ENCODE measurements at regions not wholly inside any gene's neighbourhood (a gene's known extent, or its start where the extent isn't known, plus 50 kb on each side); places are given as distances from the start of the nearest gene placed in this dataset.

DNA sequence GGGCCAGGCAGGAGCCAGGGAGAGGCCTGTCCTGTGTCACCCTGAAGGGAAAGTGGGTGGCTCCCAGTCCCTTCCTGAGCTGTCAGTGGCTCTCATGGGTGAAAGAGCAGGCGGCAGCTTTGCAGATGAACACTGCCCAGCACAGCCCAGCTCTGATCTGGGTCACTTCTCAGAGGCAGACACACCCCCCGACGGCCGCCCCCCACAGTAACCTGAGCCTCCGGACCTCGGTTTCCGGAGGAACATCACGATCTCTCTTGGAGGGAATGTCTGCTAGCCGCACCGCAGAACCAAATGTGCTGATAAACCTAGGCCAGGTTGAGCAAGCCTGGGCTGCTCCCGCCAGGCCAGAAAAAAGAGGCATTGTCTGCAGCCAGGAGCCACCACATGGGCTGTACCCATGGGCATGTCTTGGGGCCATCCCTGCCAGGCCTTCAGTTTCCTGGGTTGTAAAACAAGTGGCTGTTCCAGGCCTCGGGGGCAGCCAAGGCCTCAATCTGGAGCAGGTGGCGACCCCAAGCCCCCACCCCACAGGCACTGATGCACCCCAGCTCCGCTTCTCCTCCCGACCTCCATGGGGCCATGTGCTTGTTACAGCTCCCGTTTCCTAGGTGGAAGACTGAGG lies 57.6 kb downstream of the NCOR2 start:
- peaks cover 98% of the 10 kb centered on the region for H3K79me2 ChIP-seq (ENCODE audit: insufficient read depth, low read length)
- no peaks in the 10 kb centered on the region for H3K4me1 ChIP-seq (ENCODE audit: insufficient read depth, low read length)
- DNase-seq (no peak), ATAC-seq (ENCODE audit: insufficient read depth, low read depth) (0 out of 3 replicates have a peak, but pooled peaks have one; percentile 14)
- TF ChIP-seq, protein P1, sequence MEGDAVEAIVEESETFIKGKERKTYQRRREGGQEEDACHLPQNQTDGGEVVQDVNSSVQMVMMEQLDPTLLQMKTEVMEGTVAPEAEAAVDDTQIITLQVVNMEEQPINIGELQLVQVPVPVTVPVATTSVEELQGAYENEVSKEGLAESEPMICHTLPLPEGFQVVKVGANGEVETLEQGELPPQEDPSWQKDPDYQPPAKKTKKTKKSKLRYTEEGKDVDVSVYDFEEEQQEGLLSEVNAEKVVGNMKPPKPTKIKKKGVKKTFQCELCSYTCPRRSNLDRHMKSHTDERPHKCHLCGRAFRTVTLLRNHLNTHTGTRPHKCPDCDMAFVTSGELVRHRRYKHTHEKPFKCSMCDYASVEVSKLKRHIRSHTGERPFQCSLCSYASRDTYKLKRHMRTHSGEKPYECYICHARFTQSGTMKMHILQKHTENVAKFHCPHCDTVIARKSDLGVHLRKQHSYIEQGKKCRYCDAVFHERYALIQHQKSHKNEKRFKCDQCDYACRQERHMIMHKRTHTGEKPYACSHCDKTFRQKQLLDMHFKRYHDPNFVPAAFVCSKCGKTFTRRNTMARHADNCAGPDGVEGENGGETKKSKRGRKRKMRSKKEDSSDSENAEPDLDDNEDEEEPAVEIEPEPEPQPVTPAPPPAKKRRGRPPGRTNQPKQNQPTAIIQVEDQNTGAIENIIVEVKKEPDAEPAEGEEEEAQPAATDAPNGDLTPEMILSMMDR (IDR thresholded peaks at IDR 0.05; ENCODE audit: borderline replicate concordance, extremely low read depth, low read length, poor library complexity, severe bottlenecking), result no peak
- no peak for TF ChIP-seq EZH2 (IDR thresholded peaks at IDR 0.05; ENCODE audit: borderline replicate concordance, low read depth, low read length, severe bottlenecking)
- H3K4me3 ChIP-seq (ENCODE audit: low read depth in 1 of 2, low read length in 2 of 2), result no peak overlapping the region
- peaks cover 16% of the 10 kb centered on the region for H3K36me3 ChIP-seq (ENCODE audit: insufficient read depth, low read length)
- H2AFZ ChIP-seq (ENCODE audit: low read depth, low read length), result no peak overlapping the region
- no peak overlapping the region for H3K27ac ChIP-seq (ENCODE audit: low read length)
- peaks cover 97% of the 10 kb centered on the region for H4K20me1 ChIP-seq (ENCODE audit: insufficient read depth, low read length)
- H3K9ac ChIP-seq (ENCODE audit: low read depth, low read length), result no peak overlapping the region
- H3K4me2 ChIP-seq (ENCODE audit: insufficient read depth, low read length), result no peak overlapping the region
- H3K27me3 ChIP-seq (ENCODE audit: insufficient read depth, low read length, poor library complexity), result no peaks in the 10 kb centered on the region
- no peaks in the 10 kb centered on the region for H3K9me3 ChIP-seq (ENCODE audit: insufficient read depth, low read length, severe bottlenecking)

DNA sequence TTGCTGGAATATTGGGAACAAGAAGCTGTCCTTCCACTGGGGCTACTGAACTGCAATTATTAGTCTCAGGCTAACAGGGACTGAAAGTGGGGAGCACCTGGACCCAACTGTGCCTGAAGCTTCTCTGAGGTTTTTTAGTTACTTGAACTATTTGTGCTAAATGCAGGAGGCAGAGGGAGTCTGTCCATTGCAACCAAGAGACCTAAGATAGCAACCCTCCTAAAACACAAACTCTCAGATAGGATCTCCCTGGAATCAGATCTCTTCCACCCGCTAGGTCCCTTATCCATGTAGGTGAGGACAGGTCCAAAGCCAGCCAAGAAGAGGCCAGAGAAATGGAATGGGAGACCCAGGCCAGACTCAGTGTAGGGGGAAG lies 58.1 kb downstream of the NCOR2 start:
- Histone ChIP-seq H2AFZ (ENCODE audit: low read depth, low read length) (no peak overlapping the region), H3K9ac (ENCODE audit: low read depth, low read length) (no peak overlapping the region), H3K4me2 (ENCODE audit: insufficient read depth, low read length) (no peak overlapping the region), H3K9me3 (ENCODE audit: insufficient read depth, low read length, severe bottlenecking) (no peaks in the 10 kb centered on the region), H3K4me3 (ENCODE audit: low read depth in 1 of 2, low read length in 2 of 2) (no peak overlapping the region), H3K27ac (ENCODE audit: low read length) (no peak overlapping the region), H4K20me1 (ENCODE audit: insufficient read depth, low read length) (peaks cover 97% of the 10 kb centered on the region), H3K79me2 (ENCODE audit: insufficient read depth, low read length) (peaks cover 99% of the 10 kb centered on the region), H3K27me3 (ENCODE audit: insufficient read depth, low read length, poor library complexity) (no peaks in the 10 kb centered on the region), H3K36me3 (ENCODE audit: insufficient read depth, low read length) (peaks cover 13% of the 10 kb centered on the region), H3K4me1 (ENCODE audit: insufficient read depth, low read length) (no peaks in the 10 kb centered on the region)
- no peak for ATAC-seq (ENCODE audit: insufficient read depth, low read depth)
- TF ChIP-seq, protein P1 (IDR thresholded peaks at IDR 0.05; ENCODE audit: borderline replicate concordance, extremely low read depth, low read length, poor library complexity, severe bottlenecking), result no peak
- no peak for TF ChIP-seq EZH2 (IDR thresholded peaks at IDR 0.05; ENCODE audit: borderline replicate concordance, low read depth, low read length, severe bottlenecking)
- no peak for DNase-seq

DNA sequence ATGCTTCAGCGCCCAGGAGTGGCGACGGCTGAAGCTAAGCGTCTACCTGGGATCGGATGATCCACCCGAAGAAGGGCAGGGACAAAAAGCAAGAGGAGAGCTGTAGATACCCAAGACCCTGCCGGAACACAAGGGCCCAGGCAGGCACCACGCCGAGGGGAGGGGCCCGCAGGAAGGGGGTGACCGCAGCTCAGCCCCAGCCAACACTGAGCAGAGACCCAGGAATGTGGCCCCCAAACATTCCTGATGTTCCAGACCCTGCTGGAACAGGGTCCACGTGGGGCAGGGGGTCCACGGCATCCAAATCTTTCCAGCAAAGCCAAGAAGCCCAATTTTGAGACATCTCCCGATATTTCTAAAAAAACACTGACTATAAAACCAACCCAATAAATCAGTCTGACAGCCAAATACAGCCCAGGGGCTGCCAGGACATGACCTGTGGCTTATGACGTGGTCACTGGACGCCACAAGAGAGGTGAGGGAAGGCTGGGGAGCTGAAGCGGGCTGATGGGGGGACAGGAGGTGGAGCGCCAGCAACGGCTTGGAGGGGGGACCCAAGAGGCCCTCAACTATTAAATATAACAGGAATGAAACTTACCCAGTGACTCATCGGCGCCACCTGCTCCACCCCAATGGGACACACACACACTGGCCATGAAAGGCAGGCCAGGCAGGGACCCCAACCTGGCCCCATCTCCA lies 58.9 kb downstream of the NCOR2 start:
- H3K4me2 ChIP-seq (ENCODE audit: insufficient read depth, low read length), result no peak overlapping the region
- ATAC-seq (ENCODE audit: insufficient read depth, low read depth) (no peak), DNase-seq (no peak)
- H3K27me3 ChIP-seq (ENCODE audit: insufficient read depth, low read length, poor library complexity), result no peaks in the 10 kb centered on the region
- no peak overlapping the region for H3K4me3 ChIP-seq (ENCODE audit: low read depth in 1 of 2, low read length in 2 of 2)
- peaks cover 99% of the 10 kb centered on the region for H3K79me2 ChIP-seq (ENCODE audit: insufficient read depth, low read length)
- no peak for TF ChIP-seq EZH2 (IDR thresholded peaks at IDR 0.05; ENCODE audit: borderline replicate concordance, low read depth, low read length, severe bottlenecking)
- TF ChIP-seq, protein P1 (IDR thresholded peaks at IDR 0.05; ENCODE audit: borderline replicate concordance, extremely low read depth, low read length, poor library complexity, severe bottlenecking), result peak; percentile 41
- peaks cover 10% of the 10 kb centered on the region; the same call in 1 of the 2 replicates for H3K36me3 ChIP-seq (ENCODE audit: insufficient read depth, low read length)
- no peak overlapping the region for H2AFZ ChIP-seq (ENCODE audit: low read depth, low read length)
- no peak overlapping the region for H3K9ac ChIP-seq (ENCODE audit: low read depth, low read length)
- no peaks in the 10 kb centered on the region for H3K9me3 ChIP-seq (ENCODE audit: insufficient read depth, low read length, severe bottlenecking)
- peaks cover 97% of the 10 kb centered on the region for H4K20me1 ChIP-seq (ENCODE audit: insufficient read depth, low read length)
- H3K27ac ChIP-seq (ENCODE audit: low read length), result no peak overlapping the region
- H3K4me1 ChIP-seq (ENCODE audit: insufficient read depth, low read length), result no peaks in the 10 kb centered on the region
